GM21515 (cell line): ENCODE measurements at regions not wholly inside any gene's neighbourhood (a gene's known extent, or its start where the extent isn't known, plus 50 kb on each side); places are given as distances from the start of the nearest gene placed in this dataset.

Source experiments
- ATAC-seq: cut with Tn5 transposase; IDR thresholded peaks from one replicate; pipeline ENCODE4 v1.9.1; 2021; ENCODE audit not compliant: unreplicated experiment

- ATAC-seq, result no peak
These were observed 234.4 kb downstream of the LTN1 start for GRCh38 chr21:28758042-28758882.

- ATAC-seq, result no peak
These were observed 237.8 kb downstream of the LTN1 start for GRCh38 chr21:28754862-28755261.

GRCh38 chr21:28754127-28754611 lies 238.5 kb downstream of the LTN1 start:
- ATAC-seq, result no peak

GRCh38 chr21:28752131-28752530 lies 240.5 kb downstream of the LTN1 start:
- no peak for ATAC-seq

- no peak for ATAC-seq
These were observed 241.5 kb downstream of the LTN1 start for GRCh38 chr21:28751176-28751575.

GRCh38 chr21:28750565-28750964 lies 242.1 kb downstream of the LTN1 start:
- ATAC-seq, result no peak

GRCh38 chr21:28749536-28749935 lies 243.1 kb downstream of the LTN1 start:
- ATAC-seq, result no peak

- ATAC-seq, result no peak
These were observed 245.2 kb downstream of the LTN1 start for GRCh38 chr21:28747464-28747863.

GRCh38 chr21:28746166-28746565 lies 246.5 kb downstream of the LTN1 start:
- ATAC-seq, result no peak

GRCh38 chr21:28745131-28746016 lies 247.3 kb downstream of the LTN1 start:
- peak; percentile 84 for ATAC-seq

- no peak for ATAC-seq
These were observed 249.0 kb downstream of the LTN1 start for GRCh38 chr21:28743723-28744122.

- ATAC-seq, result no peak
These were observed 250.2 kb downstream of the LTN1 start for GRCh38 chr21:28742527-28742926.

GRCh38 chr21:28740125-28740524 lies 252.6 kb downstream of the LTN1 start:
- ATAC-seq, result no peak

GRCh38 chr21:28738882-28739281 lies 253.8 kb downstream of the LTN1 start:
- no peak for ATAC-seq

GRCh38 chr21:28738420-28738704 lies 254.3 kb downstream of the LTN1 start:
- no peak for ATAC-seq

- ATAC-seq, result no peak
These were observed 254.8 kb downstream of the LTN1 start for GRCh38 chr21:28737674-28738419.

- no peak for ATAC-seq
These were observed 258.0 kb downstream of the LTN1 start for GRCh38 chr21:28734522-28735175.

- ATAC-seq, result no peak
These were observed 260.9 kb downstream of the LTN1 start for GRCh38 chr21:28731700-28732321.

GRCh38 chr21:28729887-28730286 lies 262.8 kb downstream of the LTN1 start:
- ATAC-seq, result no peak

GRCh38 chr21:28727809-28728208 lies 264.9 kb downstream of the LTN1 start:
- ATAC-seq, result no peak
